K562 (cell line): ENCODE measurements at regions not wholly inside any gene's neighbourhood (a gene's known extent, or its start where the extent isn't known, plus 50 kb on each side); places are given as distances from the start of the nearest gene placed in this dataset.
"Not testable (repeated sequence)": the region's sequence is repeated elsewhere in the genome, so short reads cannot be mapped to it uniquely, and the experiment has no call there.

Experiments used
- ATAC-seq: fragments of 200-7000 bp; cut with Tn5 transposase; 3 replicates; pipeline ENCODE4 v1.9.1; 2020; ENCODE audit warnings: moderate library complexity
- BruUV-seq: library from RNA; stranded (reverse); fragments of 400-500 nt; replicated peaks from 2 replicates; lab custom pipeline; 2021; lab: Mats Ljungman, UMichigan
- CTCF ChIA-PET: fragments of 300-600 bp; formaldehyde crosslinking; extraction: SDS; loops from one replicate; lab custom pipeline; 2021; ENCODE audit warnings: low intra/inter-chr PET ratio; lab: Yijun Ruan, JAX
- POLR2A ChIA-PET: fragments of 300-600, 350-650 bp; sonication (Branson Sonifier 250); formaldehyde crosslinking; extraction: SDS; loops from one replicate; lab custom pipeline; 2021; ENCODE audit warnings: antibody characterized with exemption, inconsistent platforms; lab: Yijun Ruan, JAX
- DNase-seq, 4 experiments: peaks; one replicate each; pipeline versions ENCODE4 v3.0.0 to v3.0.0-alpha.2; 2011 to 2018; ENCODE audit warnings: low spot score in 3 of 4, mixed read lengths in 3 of 4; ENCODE audit errors: extremely low read depth in 1 of 4
- FAIRE-seq: peaks from 2 replicates; lab custom pipeline; 2011; peaks lifted over from hg19 to GRCh38; lab: Jason Lieb, UNC
- H2AFZ ChIP-seq: 2 replicates; pipeline ENCODE4 v1.6.0; 2011; ENCODE audit warnings: low read depth, low read length, control low read depth, inconsistent platforms
- H3K27ac ChIP-seq: fragments of 200-600 bp; 3 replicates; pipeline ENCODE4 v1.8.0; 2011; ENCODE audit warnings: low read depth, mild to moderate bottlenecking, control low read depth, inconsistent platforms, low read length, moderate library complexity, mixed read lengths; ENCODE audit errors: extremely low read depth
- H3K27me3 ChIP-seq, 2 experiments: fragments of 300-600 bp in 1 of 2; 2 replicates in 1 of 2; 3 replicates in 1 of 2; pipeline versions ENCODE4 v1.6.0 to v1.8.0; 2011; ENCODE audit warnings: inconsistent platforms in 2 of 2, low read length in 2 of 2, mild to moderate bottlenecking in 1 of 2, mixed read lengths in 1 of 2, moderate library complexity in 1 of 2; ENCODE audit not compliant: control insufficient read depth in 2 of 2, insufficient read depth in 2 of 2
- H3K36me3 ChIP-seq: fragments of 300-600 bp; 3 replicates; pipeline ENCODE4 v1.8.0; 2011; ENCODE audit warnings: mild to moderate bottlenecking, low read length, inconsistent platforms; ENCODE audit not compliant: control insufficient read depth, insufficient read depth
- H3K4me1 ChIP-seq, 2 experiments: fragments of 200-600 bp in 1 of 2; replicated peaks in 1 of 2; 2 replicates in 1 of 2; 3 replicates in 1 of 2; pipeline versions ENCODE4 v1.5.1 to v1.8.0; 2011; ENCODE audit warnings: inconsistent platforms in 2 of 2, low read length in 2 of 2, mild to moderate bottlenecking in 1 of 2, mixed read lengths in 1 of 2, moderate library complexity in 1 of 2; ENCODE audit not compliant: control insufficient read depth in 2 of 2, insufficient read depth in 2 of 2
- H3K4me2 ChIP-seq: 2 replicates; pipeline ENCODE4 v1.6.1; 2011; ENCODE audit warnings: low read length, control low read depth, inconsistent platforms, mixed read lengths; ENCODE audit not compliant: insufficient read depth
- H3K4me3 ChIP-seq: fragments of 200-600 bp; sonication (generic), shearing (Covaris generic); 2 replicates; pipeline ENCODE4 v1.5.1; 2016; ENCODE audit warnings: control low read depth, inconsistent platforms
- H3K79me2 ChIP-seq: fragments of 200-600 bp; 3 replicates; pipeline ENCODE4 v1.8.0; 2011; ENCODE audit warnings: low read length, inconsistent platforms; ENCODE audit not compliant: control insufficient read depth, insufficient read depth
- H3K9ac ChIP-seq, 2 experiments: 2 replicates each; pipeline versions ENCODE4 v1.6.0 to v1.6.1; 2011; ENCODE audit warnings: low read depth in 2 of 2, low read length in 2 of 2, control low read depth in 1 of 2, inconsistent platforms in 1 of 2, mild to moderate bottlenecking in 1 of 2, mixed read lengths in 1 of 2; ENCODE audit not compliant: insufficient read depth in 1 of 2
- H3K9me1 ChIP-seq: one replicate; pipeline ENCODE4 v1.6.0; 2011; ENCODE audit warnings: inconsistent platforms, mild to moderate bottlenecking, low read length, moderate library complexity; ENCODE audit not compliant: control insufficient read depth, insufficient read depth
- H3K9me3 ChIP-seq: replicated peaks from 2 replicates; pipeline ENCODE4 v1.5.1; 2011; ENCODE audit warnings: low read depth, low read length, inconsistent platforms; ENCODE audit not compliant: control insufficient read depth, insufficient read depth
- H4K20me1 ChIP-seq: replicated peaks from 2 replicates; pipeline ENCODE4 v1.6.1; 2011; ENCODE audit warnings: low read length, inconsistent platforms, mixed read lengths; ENCODE audit not compliant: control insufficient read depth, insufficient read depth
- ARID2 ChIP-seq: fragments of 450-650 bp; IDR thresholded peaks from 2 replicates; pipeline ENCODE4 v1.6.1; 2017; ENCODE audit warnings: antibody characterized with exemption, mild to moderate bottlenecking
- ATF7 ChIP-seq: fragments of 450-650 bp; IDR thresholded peaks from 2 replicates; pipeline ENCODE4 v1.7.1; 2014; ENCODE audit warnings: mild to moderate bottlenecking, moderate library complexity
- BMI1 ChIP-seq: fragments of 150-350 bp; IDR thresholded peaks from 2 replicates; pipeline ENCODE4 v1.6.1; 2014; ENCODE audit warnings: low read length
- CEBPZ ChIP-seq: fragments of 150-350 bp; IDR thresholded peaks from 2 replicates; pipeline ENCODE4 v1.6.1; 2014; ENCODE audit warnings: low read depth, mild to moderate bottlenecking, low read length, borderline replicate concordance
- CHD4 ChIP-seq: fragments of 200-600 bp; sonication (generic); IDR thresholded peaks from 3 replicates; pipeline ENCODE4 v1.6.1; 2012; ENCODE audit warnings: low read depth, mild to moderate bottlenecking, mixed read lengths, low read length, inconsistent platforms; ENCODE audit not compliant: insufficient read depth, insufficient replicate concordance, poor library complexity, severe bottlenecking
- ETV5 ChIP-seq: sonication (generic); formaldehyde crosslinking; IDR thresholded peaks from 2 replicates; pipeline ENCODE4 v1.4.0; 2020; ENCODE audit warnings: low read depth, mild to moderate bottlenecking, missing genetic modification reagents
- PTTG1 ChIP-seq: fragments of 450-650 bp; IDR thresholded peaks from 2 replicates; pipeline ENCODE4 v1.6.1; 2016; ENCODE audit warnings: low read depth, mild to moderate bottlenecking, missing genetic modification characterization, missing compliant biosample characterization
- WGBS: fragments of 100-300 bp; shearing (Covaris generic); methylation state at CpG from one replicate; pipeline ENCODE4 v1.1.6; 2016; ENCODE audit warnings: low coverage, mixed read lengths; ENCODE audit not compliant: insufficient coverage; ENCODE audit errors: missing lambda C conversion rate; 5-methylcytosine and 5-hydroxymethylcytosine counted together
- in situ Hi-C: fragments of 300-500 bp; cut with MboI; formaldehyde crosslinking; loops from 4 replicates; pipeline ENCODE4 v1.15.0; 2018; ENCODE audit warnings: inconsistent platforms, mixed read lengths
- intact Hi-C: fragments of 100-400 bp; cut with micrococcal nuclease; formaldehyde crosslinking; loops from 2 replicates; pipeline ENCODE4 v1.14.2; 2022

GRCh38 chr10:114751856-114752255, 69.7 kb upstream of the FHIP2A start:
- Histone ChIP-seq H3K4me3 (no peak overlapping the region), H3K9me1 (no peaks in the 10 kb centered on the region), H2AFZ (no peak overlapping the region), H3K27ac (no peak overlapping the region), H4K20me1 (no peaks in the 10 kb centered on the region), H3K4me1 (no peaks in the 10 kb centered on the region), H3K27me3 (no peaks in the 10 kb centered on the region), H3K36me3 (no peaks in the 10 kb centered on the region), H3K9me3 (no peaks in the 10 kb centered on the region), H3K9ac (no peak overlapping the region), H3K79me2 (no peaks in the 10 kb centered on the region), H3K4me2 (no peak overlapping the region)
- DNase-seq (no peak), ATAC-seq (no peak), FAIRE-seq (no peak)
- intact Hi-C loops (no loop called here), in situ Hi-C loops (no loop called here)
- no TSS peak for BruUV-seq
- POLR2A ChIA-PET: no interaction called here
- CTCF ChIA-PET: no interaction called here
- 12% methylated on average over 3 of the region's 3 CpGs for WGBS
- TF ChIP-seq ATF7 (no peak), BMI1 (no peak), ARID2 (no peak), ETV5 (no peak), PTTG1 (tag) (no peak), CEBPZ (no peak), CHD4 (no peak)
- TF ChIP-seq, all 486 proteins: peak for 0

GRCh38 chr10:114752570-114752969, 69.0 kb upstream of the FHIP2A start:
- H3K4me1 ChIP-seq, DNase-seq, ATAC-seq, H3K36me3 ChIP-seq, CTCF ChIA-PET, H3K27me3 ChIP-seq, H3K9me3 ChIP-seq, H3K4me2 ChIP-seq, H4K20me1 ChIP-seq, H3K4me3 ChIP-seq, H3K9ac ChIP-seq, FAIRE-seq, H2AFZ ChIP-seq, H3K27ac ChIP-seq, in situ Hi-C loops, BruUV-seq, intact Hi-C loops, H3K79me2 ChIP-seq, H3K9me1 ChIP-seq, POLR2A ChIA-PET: not testable (repeated sequence)
- WGBS: 0% methylated on average over 1 of the region's 1 CpG
